ENCODE measurements at regions not wholly inside any gene's neighbourhood (a gene's known extent, or its start where the extent isn't known, plus 50 kb on each side); places are given as distances from the start of the nearest gene placed in this dataset.

GRCh38 chr4:141849778-141850177 lies 213.4 kb downstream of the IL15 start:
- no peaks in the 10 kb centered on the region for H3K4me1 ChIP-seq (ENCODE audit: control extremely low read depth in 1 of 4, control insufficient read depth in 4 of 4, insufficient read depth in 4 of 4, low read length in 3 of 4)
- ChIA-PET POLR2A (no interaction called here), CTCF (no interaction called here)
- 100% methylated on average over 1 of the region's 1 CpG for WGBS (ENCODE audit: insufficient coverage)
- H3K27ac ChIP-seq (ENCODE audit: insufficient read depth in 1 of 2, low read depth in 1 of 2, low read length in 2 of 2, poor library complexity in 1 of 2, severe bottlenecking in 2 of 2) = no peak overlapping the region
- no peaks in the 10 kb centered on the region for H3K27me3 ChIP-seq (replicated peaks in 2 of 5; ENCODE audit: control insufficient read depth in 4 of 5, insufficient read depth in 5 of 5, low read length in 4 of 5)
- no peak overlapping the region for H3K4me3 ChIP-seq (ENCODE audit: control insufficient read depth in 1 of 7, extremely low read depth in 1 of 7, insufficient read depth in 4 of 7, low read depth in 2 of 7, low read length in 6 of 7)
- H3K9me3 ChIP-seq (ENCODE audit: control extremely low read depth in 1 of 5, control insufficient read depth in 4 of 5, insufficient read depth in 2 of 5, low read depth in 1 of 5, low read length in 4 of 5) = no peaks in the 10 kb centered on the region
- no peak for DNase-seq
- H3K36me3 ChIP-seq (ENCODE audit: control insufficient read depth in 4 of 4, insufficient read depth in 4 of 4, low read length in 3 of 4) = no peaks in the 10 kb centered on the region

- no peak overlapping the region for H3K4me3 ChIP-seq (ENCODE audit: control insufficient read depth in 1 of 7, extremely low read depth in 1 of 7, insufficient read depth in 4 of 7, low read depth in 2 of 7, low read length in 6 of 7)
- H3K4me1 ChIP-seq (ENCODE audit: control extremely low read depth in 1 of 4, control insufficient read depth in 4 of 4, insufficient read depth in 4 of 4, low read length in 3 of 4) = no peaks in the 10 kb centered on the region
- CTCF ChIA-PET = no interaction called here
- no peaks in the 10 kb centered on the region for H3K27me3 ChIP-seq (replicated peaks in 2 of 5; ENCODE audit: control insufficient read depth in 4 of 5, insufficient read depth in 5 of 5, low read length in 4 of 5)
- POLR2A ChIA-PET = no interaction called here
- H3K9me3 ChIP-seq (ENCODE audit: control extremely low read depth in 1 of 5, control insufficient read depth in 4 of 5, insufficient read depth in 2 of 5, low read depth in 1 of 5, low read length in 4 of 5) = peaks cover 0 to 7% (median 0%) of the 10 kb centered on the region in 5 experiments
- no peaks in the 10 kb centered on the region for H3K36me3 ChIP-seq (ENCODE audit: control insufficient read depth in 4 of 4, insufficient read depth in 4 of 4, low read length in 3 of 4)
- 88% methylated on average over 2 of the region's 2 CpGs for WGBS (ENCODE audit: insufficient coverage)
- H3K27ac ChIP-seq (ENCODE audit: insufficient read depth in 1 of 2, low read depth in 1 of 2, low read length in 2 of 2, poor library complexity in 1 of 2, severe bottlenecking in 2 of 2) = no peak overlapping the region
- no peak for DNase-seq
Observed at GRCh38 chr4:141851246-141851891, 215.0 kb downstream of the IL15 start.

DNA sequence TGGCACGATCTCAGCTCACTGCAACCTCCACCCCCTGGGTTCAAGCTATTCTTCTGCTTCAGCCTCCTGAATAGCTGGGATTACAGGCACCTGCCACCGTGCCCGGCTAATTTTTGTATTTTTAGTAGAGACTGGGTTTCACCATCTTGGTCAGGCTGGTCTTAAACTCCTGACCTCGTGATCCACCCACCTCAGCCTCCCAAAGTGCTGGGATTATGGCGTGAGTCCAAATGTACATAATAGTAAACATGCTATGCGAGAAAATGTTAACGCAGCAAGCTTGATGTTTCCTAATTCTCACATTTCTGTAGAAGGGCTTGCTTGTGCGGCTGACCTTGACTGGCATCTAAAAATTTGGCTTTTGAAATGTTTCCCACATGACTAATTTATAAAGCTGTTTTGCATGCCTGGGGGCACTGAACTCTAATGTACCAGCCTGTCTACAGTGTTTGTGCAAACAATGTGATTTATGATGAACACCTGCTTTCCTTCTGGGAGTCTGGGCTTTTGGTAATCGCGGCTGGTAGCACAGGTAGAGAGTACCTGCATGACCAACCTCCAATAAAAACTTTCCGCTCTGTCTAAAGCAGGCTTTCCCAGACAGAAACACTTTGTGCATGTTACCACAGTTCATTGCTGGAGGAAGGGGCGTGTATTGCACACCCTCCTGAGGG lies 216.8 kb downstream of the IL15 start:
- Histone ChIP-seq H3K4me1 (ENCODE audit: control extremely low read depth in 1 of 4, control insufficient read depth in 4 of 4, insufficient read depth in 4 of 4, low read length in 3 of 4) (no peaks in the 10 kb centered on the region), H3K4me3 (ENCODE audit: control insufficient read depth in 1 of 7, extremely low read depth in 1 of 7, insufficient read depth in 4 of 7, low read depth in 2 of 7, low read length in 6 of 7) (no peak overlapping the region), H3K9me3 (ENCODE audit: control extremely low read depth in 1 of 5, control insufficient read depth in 4 of 5, insufficient read depth in 2 of 5, low read depth in 1 of 5, low read length in 4 of 5) (peaks cover 0 to 7% (median 2%) of the 10 kb centered on the region in 5 experiments), H3K27me3 (replicated peaks in 2 of 5; ENCODE audit: control insufficient read depth in 4 of 5, insufficient read depth in 5 of 5, low read length in 4 of 5) (no peaks in the 10 kb centered on the region), H3K27ac (ENCODE audit: insufficient read depth in 1 of 2, low read depth in 1 of 2, low read length in 2 of 2, poor library complexity in 1 of 2, severe bottlenecking in 2 of 2) (no peak overlapping the region), H3K36me3 (ENCODE audit: control insufficient read depth in 4 of 4, insufficient read depth in 4 of 4, low read length in 3 of 4) (no peaks in the 10 kb centered on the region)
- ChIA-PET CTCF (no interaction called here), POLR2A (no interaction called here)
- DNase-seq = no peak
- WGBS (ENCODE audit: insufficient coverage) = 93% methylated on average over 10 of the region's 12 CpGs

GRCh38 chr4:141858437-141858836 lies 222.1 kb downstream of the IL15 start:
- peaks cover 0 to 7% (median 2%) of the 10 kb centered on the region in 5 experiments for H3K9me3 ChIP-seq (ENCODE audit: control extremely low read depth in 1 of 5, control insufficient read depth in 4 of 5, insufficient read depth in 2 of 5, low read depth in 1 of 5, low read length in 4 of 5)
- CTCF ChIA-PET = no interaction called here
- no CpG with 5 or more reads among the region's 1 CpG for WGBS (ENCODE audit: insufficient coverage)
- H3K36me3 ChIP-seq (ENCODE audit: control insufficient read depth in 4 of 4, insufficient read depth in 4 of 4, low read length in 3 of 4) = no peaks in the 10 kb centered on the region
- H3K4me3 ChIP-seq (ENCODE audit: control insufficient read depth in 1 of 7, extremely low read depth in 1 of 7, insufficient read depth in 4 of 7, low read depth in 2 of 7, low read length in 6 of 7) = no peak overlapping the region
- no peaks in the 10 kb centered on the region for H3K4me1 ChIP-seq (ENCODE audit: control extremely low read depth in 1 of 4, control insufficient read depth in 4 of 4, insufficient read depth in 4 of 4, low read length in 3 of 4)
- H3K27ac ChIP-seq (ENCODE audit: insufficient read depth in 1 of 2, low read depth in 1 of 2, low read length in 2 of 2, poor library complexity in 1 of 2, severe bottlenecking in 2 of 2) = no peak overlapping the region
- no peaks in the 10 kb centered on the region for H3K27me3 ChIP-seq (replicated peaks in 2 of 5; ENCODE audit: control insufficient read depth in 4 of 5, insufficient read depth in 5 of 5, low read length in 4 of 5)
- DNase-seq = no peak
- POLR2A ChIA-PET = no interaction called here

DNA sequence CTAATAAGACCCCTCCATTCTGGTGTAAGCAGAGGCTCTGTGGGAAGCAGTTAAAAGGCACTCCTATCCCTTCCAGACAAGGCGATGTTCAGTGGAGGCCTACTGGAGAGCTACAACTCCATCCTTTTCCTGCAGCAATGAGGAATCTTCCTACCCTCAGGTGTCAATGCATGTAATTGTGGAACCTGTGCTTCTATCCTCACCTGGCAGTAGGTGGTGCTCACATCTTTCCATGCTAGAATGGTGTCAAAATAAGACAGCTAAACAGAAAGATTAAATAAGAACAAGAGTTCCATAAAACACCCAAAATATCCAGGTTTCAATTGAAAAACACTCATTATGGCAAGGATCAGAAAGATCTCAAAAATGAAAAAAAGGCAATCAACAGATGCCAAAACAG lies 224.6 kb downstream of the IL15 start:
- Histone ChIP-seq H3K4me1 (ENCODE audit: control extremely low read depth in 1 of 4, control insufficient read depth in 4 of 4, insufficient read depth in 4 of 4, low read length in 3 of 4) (no peaks in the 10 kb centered on the region), H3K36me3 (ENCODE audit: control insufficient read depth in 4 of 4, insufficient read depth in 4 of 4, low read length in 3 of 4) (no peaks in the 10 kb centered on the region), H3K27ac (ENCODE audit: insufficient read depth in 1 of 2, low read depth in 1 of 2, low read length in 2 of 2, poor library complexity in 1 of 2, severe bottlenecking in 2 of 2) (no peak overlapping the region), H3K4me3 (ENCODE audit: control insufficient read depth in 1 of 7, extremely low read depth in 1 of 7, insufficient read depth in 4 of 7, low read depth in 2 of 7, low read length in 6 of 7) (no peak overlapping the region), H3K27me3 (replicated peaks in 2 of 5; ENCODE audit: control insufficient read depth in 4 of 5, insufficient read depth in 5 of 5, low read length in 4 of 5) (no peaks in the 10 kb centered on the region), H3K9me3 (ENCODE audit: control extremely low read depth in 1 of 5, control insufficient read depth in 4 of 5, insufficient read depth in 2 of 5, low read depth in 1 of 5, low read length in 4 of 5) (peaks cover 0 to 3% (median 2%) of the 10 kb centered on the region in 5 experiments)
- ChIA-PET CTCF (interaction anchor here (1.1 kb wide), 2 partner anchors 14 to 39 kb away, joined by 3 read pairs; no protein-coding TSS in a partner anchor), POLR2A (no interaction called here)
- peak in 2 of 3 donors; percentile 12 to 16 for DNase-seq
- WGBS (ENCODE audit: insufficient coverage) = 100% methylated on average over 1 of the region's 1 CpG

DNA sequence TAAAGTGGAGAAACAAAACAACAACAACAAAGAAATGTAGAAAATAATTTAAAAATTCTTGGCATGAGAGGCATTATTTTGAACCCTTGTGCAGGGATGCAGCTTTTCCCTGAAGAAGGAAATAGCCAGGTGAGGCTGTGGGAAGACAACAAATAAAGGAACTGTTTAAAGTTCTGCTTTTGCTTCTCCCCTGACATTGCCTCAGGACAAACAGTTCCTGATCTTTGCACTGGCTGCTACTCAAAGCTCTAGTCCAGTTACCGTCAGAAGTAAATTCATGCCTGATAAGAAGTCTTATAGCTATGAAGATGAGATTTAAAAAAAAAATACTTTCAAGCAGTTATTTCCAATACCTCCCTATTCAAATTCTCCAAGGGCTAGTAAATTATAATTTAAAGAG lies 233.8 kb downstream of the IL15 start:
- DNase-seq = peak in 1 of 3 donors; percentile 1
- peaks cover 0 to 15% (median 8%) of the 10 kb centered on the region in 5 experiments for H3K9me3 ChIP-seq (ENCODE audit: control extremely low read depth in 1 of 5, control insufficient read depth in 4 of 5, insufficient read depth in 2 of 5, low read depth in 1 of 5, low read length in 4 of 5)
- CTCF ChIA-PET = no interaction called here
- H3K27me3 ChIP-seq (replicated peaks in 2 of 5; ENCODE audit: control insufficient read depth in 4 of 5, insufficient read depth in 5 of 5, low read length in 4 of 5) = no peaks in the 10 kb centered on the region
- no CpG with 5 or more reads among the region's 1 CpG for WGBS (ENCODE audit: insufficient coverage)
- H3K36me3 ChIP-seq (ENCODE audit: control insufficient read depth in 4 of 4, insufficient read depth in 4 of 4, low read length in 3 of 4) = no peaks in the 10 kb centered on the region
- POLR2A ChIA-PET = no interaction called here
- no peak overlapping the region for H3K4me3 ChIP-seq (ENCODE audit: control insufficient read depth in 1 of 7, extremely low read depth in 1 of 7, insufficient read depth in 4 of 7, low read depth in 2 of 7, low read length in 6 of 7)
- H3K4me1 ChIP-seq (ENCODE audit: control extremely low read depth in 1 of 4, control insufficient read depth in 4 of 4, insufficient read depth in 4 of 4, low read length in 3 of 4) = no peaks in the 10 kb centered on the region
- no peak overlapping the region for H3K27ac ChIP-seq (ENCODE audit: insufficient read depth in 1 of 2, low read depth in 1 of 2, low read length in 2 of 2, poor library complexity in 1 of 2, severe bottlenecking in 2 of 2)

DNA sequence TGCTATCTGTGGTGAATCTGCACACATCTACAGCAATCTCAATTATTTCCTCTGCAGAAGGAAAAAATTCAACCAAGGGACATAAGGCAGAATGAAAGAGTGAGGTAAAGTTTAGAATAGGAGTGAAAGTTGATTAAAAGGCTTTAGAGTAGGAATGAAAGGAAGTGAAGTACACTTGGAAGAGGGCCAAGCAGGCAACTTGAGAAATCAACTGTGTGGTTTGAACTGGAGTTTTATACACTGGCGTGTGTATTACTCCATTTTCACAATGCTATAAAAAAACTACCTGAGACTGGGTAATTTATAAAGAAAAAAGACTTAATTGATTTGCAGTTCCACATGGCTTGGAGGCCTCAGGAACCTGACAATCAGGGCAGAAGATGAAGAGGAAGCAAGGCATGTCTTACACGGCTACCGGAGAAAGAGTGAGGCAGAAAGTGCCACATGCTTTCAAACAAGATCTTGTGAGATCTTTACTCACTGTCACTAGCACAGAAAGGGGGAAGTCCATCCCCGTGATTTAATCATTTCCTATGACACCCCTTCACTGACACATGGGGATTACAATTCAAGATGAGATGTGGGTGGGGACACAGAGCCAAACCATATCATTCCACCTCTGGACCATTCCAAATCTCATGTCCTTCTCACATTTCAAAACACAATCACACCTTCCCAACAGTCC lies 234.8 kb downstream of the IL15 start:
- H3K36me3 ChIP-seq (ENCODE audit: control insufficient read depth in 4 of 4, insufficient read depth in 4 of 4, low read length in 3 of 4) = no peaks in the 10 kb centered on the region
- ChIA-PET CTCF (no interaction called here), POLR2A (no interaction called here)
- WGBS (ENCODE audit: insufficient coverage) = 77% methylated on average over 3 of the region's 4 CpGs
- no peaks in the 10 kb centered on the region for H3K27me3 ChIP-seq (replicated peaks in 2 of 5; ENCODE audit: control insufficient read depth in 4 of 5, insufficient read depth in 5 of 5, low read length in 4 of 5)
- no peak overlapping the region for H3K27ac ChIP-seq (ENCODE audit: insufficient read depth in 1 of 2, low read depth in 1 of 2, low read length in 2 of 2, poor library complexity in 1 of 2, severe bottlenecking in 2 of 2)
- peak; percentile 0 to 20 (median 19) for DNase-seq
- peaks cover 0 to 15% (median 8%) of the 10 kb centered on the region in 5 experiments for H3K9me3 ChIP-seq (ENCODE audit: control extremely low read depth in 1 of 5, control insufficient read depth in 4 of 5, insufficient read depth in 2 of 5, low read depth in 1 of 5, low read length in 4 of 5)
- H3K4me3 ChIP-seq (ENCODE audit: control insufficient read depth in 1 of 7, extremely low read depth in 1 of 7, insufficient read depth in 4 of 7, low read depth in 2 of 7, low read length in 6 of 7) = no peak overlapping the region
- H3K4me1 ChIP-seq (ENCODE audit: control extremely low read depth in 1 of 4, control insufficient read depth in 4 of 4, insufficient read depth in 4 of 4, low read length in 3 of 4) = no peaks in the 10 kb centered on the region
